ENCODE measurements at regions not wholly inside any gene's neighbourhood (a gene's known extent, or its start where the extent isn't known, plus 50 kb on each side); places are given as distances from the start of the nearest gene placed in this dataset.

- no peak for TF ChIP-seq CTCF (IDR thresholded peaks at IDR 0.05)
- no peak for TF ChIP-seq POLR2A (IDR thresholded peaks at IDR 0.05)
- TF ChIP-seq POLR2AphosphoS5 (IDR thresholded peaks at IDR 0.05): no peak
Observed at GRCh38 chr4:31660916-31661315, 940.7 kb downstream of the PCDH7 start.
